Activated CD4-positive, alpha-beta T cell treated with anti-CD3 and anti-CD28 coated beads for 48 hours (primary cell): ENCODE measurements at regions not wholly inside any gene's neighbourhood (a gene's known extent, or its start where the extent isn't known, plus 50 kb on each side); places are given as distances from the start of the nearest gene placed in this dataset.

Experiments
- DNase-seq: peaks from one replicate; pipeline ENCODE4 v3.0.0-alpha.2; 2020

DNA sequence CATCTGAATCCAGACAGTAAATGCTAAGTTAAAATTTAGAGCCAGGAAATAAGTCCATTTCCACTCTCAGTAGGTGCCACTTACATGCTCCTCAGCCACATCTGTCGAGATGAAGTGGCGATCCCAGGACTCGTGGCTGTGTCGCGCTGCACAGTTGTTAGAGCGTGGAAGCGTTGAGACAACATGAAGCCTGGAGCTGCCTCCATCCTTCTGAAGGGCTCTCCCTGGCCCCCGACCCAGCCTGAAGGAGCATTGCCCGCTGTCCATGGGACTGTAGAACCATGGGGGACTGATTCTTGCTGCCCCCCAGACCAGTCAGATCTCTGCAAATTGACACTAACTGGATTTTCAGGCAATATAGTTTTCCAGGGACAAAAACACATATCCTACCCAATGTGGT, 58.9 kb downstream of the IRX1 start:
- DNase-seq: no peak

DNA sequence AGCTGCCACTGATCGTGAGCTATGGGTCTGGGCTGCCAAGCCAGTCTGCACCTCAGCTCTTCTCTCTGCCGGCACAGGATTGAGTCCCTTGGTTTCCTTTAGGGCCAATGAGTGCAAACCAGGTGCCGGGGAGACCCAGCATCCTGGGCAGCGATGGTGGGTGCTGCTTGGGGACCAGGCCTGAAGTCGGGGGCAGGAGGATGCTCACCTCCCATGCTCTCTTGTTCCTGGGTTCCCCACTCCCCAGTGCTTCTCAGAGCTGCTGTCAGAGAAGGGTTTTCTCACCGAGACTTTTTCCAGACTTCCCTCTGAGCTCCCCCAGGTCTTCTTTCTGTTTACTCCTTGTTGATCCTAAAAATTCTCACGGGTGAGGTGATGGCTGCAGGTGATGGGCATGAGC, 61.2 kb downstream of the IRX1 start:
- no peak for DNase-seq

DNA sequence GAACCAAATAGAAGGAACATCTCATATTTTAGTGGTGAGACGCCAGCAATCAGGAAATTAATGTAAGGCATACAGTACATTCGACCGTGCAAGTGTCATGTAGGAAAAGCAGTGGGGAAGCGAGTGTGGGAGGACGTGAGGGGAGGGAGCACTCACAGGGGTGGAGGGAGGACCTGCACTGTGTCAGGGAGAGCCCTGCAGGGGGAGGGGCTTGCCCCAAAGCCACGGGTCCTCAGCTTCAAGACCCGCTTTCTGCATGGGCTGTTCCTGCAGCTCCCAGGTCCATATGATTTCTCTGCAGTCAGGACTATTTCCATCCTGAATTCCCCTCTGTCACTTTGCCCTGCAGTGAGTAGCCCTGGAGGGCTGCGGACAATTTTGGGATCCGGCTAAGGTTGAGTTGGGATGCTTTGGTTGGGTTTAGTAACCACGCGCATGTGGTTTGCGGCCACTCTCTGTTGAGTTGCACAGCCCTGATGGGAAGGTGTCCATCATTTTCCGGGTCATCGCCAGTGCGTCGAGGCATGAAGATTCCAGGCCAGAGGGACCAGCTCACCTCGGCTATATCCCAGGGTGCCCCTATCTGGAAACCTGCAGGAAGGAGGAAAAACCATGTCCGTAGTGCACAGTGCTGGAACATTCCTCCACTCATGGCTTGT, 61.9 kb downstream of the IRX1 start:
- DNase-seq: no peak

DNA sequence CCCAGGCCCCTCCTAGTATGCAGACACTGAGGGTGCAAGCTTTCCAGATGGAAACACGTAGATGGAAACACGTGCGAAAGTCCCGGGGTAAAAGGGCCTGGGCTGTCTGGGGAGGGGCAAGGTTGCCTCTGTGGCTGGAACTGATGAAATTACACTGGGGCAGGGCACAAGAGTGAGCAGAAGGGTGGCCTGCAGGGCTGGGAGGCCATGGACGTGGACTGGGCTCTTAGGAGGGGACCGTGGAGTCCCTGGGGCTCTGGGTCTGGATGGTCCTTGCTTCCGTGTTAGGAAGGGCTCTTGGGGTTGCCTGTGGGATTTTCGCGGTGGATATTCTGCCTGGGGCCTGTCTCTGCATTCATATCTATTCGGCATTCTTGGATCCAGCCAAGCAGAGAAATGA, 63.3 kb downstream of the IRX1 start:
- DNase-seq: no peak

DNA sequence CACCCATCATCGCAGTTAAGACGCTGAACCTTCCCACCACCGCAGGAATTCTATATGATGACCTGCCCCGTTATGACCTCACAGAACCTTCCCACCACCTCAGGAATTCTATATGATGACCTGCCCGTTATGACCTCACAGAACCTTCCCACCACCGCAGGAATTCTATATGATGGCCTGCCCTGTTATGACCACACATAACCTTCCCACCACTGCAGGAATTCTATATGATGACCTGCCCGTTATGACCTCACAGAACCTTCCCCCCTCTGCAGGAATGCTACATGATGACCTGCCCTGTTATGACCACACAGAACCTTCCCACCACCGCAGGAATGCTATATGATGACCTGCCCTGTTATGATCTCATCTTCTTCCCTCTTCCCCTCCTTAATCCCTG, 64.3 kb downstream of the IRX1 start:
- no peak for DNase-seq

DNA sequence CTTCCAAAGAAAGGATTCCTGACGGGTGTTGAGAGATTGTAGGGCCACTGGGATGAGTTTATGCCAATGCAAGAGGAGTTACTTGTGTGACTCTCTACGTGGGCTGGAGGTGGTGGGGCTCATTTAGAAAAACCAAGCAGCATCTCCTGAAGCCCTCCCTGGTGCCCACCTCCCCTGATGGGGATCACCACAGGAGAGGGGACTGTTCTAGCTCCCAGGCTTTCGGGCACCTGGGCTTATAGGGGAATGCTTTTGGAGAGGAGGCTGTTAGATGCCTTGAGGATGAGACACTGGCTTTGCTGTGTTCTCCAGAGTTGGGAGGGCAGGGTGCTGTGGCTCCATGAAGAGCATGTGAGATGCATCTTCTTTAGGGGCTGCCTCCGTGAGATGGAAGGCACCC, 65.0 kb downstream of the IRX1 start:
- DNase-seq: no peak

DNA sequence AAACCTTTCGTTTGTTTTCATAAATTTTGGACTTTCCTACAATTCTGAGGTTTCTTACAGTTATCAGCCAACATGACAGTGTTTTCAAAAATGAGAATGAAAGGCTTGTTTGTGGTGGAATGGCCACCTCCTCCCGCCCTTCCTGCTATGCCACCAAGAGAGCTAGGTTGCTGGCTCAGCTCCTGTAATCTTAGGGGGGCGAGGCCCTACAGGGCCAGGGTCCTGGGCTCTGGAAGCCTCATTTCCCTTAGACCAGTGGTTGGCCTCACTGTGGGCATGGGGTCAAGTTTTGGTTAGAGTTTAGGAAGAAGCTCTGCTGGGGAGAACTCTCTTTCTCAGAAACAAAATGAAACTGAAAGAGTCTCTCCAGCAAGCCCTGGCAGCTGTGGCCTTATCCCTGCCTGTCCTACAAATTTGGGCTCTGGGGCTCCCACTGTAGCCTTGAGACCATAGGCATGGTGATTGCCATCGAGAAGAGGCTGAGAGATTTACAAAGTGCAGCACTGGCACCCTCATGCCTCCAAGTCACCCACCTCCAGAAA, 66.2 kb downstream of the IRX1 start:
- no peak for DNase-seq

DNA sequence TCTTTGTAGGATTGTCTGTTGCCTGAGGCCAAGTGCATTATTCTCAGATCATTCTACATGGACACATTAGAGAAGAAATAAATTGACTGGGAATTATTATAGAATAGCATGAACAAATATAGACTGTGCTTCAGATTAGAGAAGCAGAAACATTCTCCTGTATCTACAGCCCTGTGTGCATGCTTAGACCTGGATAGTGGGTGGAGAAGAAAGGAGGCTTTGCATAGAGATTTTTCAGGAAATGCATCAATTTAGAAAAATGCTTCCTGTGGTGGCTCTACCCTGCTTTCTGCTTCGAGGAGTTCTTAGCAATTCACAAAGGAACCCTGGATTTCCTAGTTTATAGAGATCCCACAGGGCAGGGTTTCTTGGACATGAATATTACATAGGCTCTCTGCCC, 66.7 kb downstream of the IRX1 start:
- no peak for DNase-seq

DNA sequence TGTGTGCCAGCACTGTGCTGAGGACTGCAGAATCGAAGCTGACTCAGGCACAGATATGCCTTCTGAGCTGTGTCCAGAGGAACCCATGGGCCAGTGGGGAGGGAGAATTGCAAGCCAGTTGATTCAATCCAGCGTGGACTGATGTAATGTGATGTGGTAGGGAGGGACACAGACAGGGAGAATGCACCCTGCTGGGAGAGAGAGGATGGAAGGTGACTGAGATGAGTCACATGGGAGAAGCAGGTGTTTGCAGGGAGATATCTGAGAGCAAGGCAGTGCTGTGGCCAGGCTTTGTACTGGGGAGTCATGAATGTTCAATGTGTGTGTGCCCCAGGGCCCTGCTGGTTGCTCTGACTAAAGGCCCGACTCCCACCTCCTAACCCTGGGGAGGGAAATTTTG, 75.7 kb downstream of the IRX1 start:
- no peak for DNase-seq

DNA sequence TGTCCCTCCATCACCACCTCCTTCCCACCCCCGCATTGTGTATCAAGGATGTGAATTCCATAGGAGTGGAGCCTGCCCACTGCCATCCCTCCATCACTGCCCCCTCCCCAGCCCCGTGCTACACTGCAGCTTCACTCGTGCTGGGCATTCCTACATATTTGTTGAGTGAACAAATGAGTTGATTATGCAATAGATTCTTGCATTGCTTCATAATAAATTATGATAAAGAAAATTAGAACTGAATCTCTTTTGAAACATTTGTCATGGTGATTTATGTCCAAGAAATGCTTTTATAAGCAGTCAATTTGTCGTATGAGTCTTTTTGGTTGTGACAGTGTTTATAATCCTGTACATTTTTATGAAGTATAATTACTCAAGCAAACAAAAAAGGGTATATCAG, 83.2 kb downstream of the IRX1 start:
- DNase-seq: no peak

DNA sequence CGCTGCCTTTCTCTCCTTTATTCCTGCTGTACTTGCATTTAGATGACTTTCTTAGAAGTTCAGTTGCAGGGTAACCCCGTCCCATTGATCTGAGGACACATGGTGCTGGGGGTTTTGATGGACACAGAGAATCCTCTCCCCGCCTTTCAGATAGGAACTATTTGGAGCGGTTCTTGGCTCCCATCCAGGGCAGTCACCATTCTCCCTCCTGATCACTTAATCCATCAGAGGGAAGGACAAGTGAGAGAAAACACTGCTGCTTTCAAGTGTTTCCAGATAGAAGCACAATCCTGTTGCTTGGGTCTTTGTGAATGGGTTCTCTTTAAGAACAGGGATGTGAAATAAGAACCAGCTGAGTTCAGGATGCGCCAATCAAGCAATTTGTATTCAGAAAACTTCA, 85.2 kb downstream of the IRX1 start:
- no peak for DNase-seq

DNA sequence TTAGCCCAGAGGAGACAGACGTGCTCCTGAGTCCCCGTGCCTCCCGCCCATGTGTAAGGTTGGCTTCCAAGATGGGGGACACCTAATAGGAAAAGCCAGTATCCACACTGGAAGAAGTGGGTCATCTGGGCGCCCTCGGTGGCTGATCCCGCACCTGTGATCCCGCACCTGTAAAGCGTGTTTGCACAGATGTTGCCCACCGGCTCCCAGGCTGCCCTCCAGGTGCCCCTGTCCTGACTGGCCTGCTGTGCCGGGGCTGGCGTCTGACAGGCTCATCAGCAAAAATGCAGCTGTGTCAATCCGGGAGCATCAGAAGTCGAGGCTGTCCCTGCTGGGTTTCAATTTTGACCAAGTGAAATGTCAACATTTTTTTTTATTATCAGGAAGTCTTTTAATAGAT, 88.5 kb downstream of the IRX1 start:
- DNase-seq: no peak

DNA sequence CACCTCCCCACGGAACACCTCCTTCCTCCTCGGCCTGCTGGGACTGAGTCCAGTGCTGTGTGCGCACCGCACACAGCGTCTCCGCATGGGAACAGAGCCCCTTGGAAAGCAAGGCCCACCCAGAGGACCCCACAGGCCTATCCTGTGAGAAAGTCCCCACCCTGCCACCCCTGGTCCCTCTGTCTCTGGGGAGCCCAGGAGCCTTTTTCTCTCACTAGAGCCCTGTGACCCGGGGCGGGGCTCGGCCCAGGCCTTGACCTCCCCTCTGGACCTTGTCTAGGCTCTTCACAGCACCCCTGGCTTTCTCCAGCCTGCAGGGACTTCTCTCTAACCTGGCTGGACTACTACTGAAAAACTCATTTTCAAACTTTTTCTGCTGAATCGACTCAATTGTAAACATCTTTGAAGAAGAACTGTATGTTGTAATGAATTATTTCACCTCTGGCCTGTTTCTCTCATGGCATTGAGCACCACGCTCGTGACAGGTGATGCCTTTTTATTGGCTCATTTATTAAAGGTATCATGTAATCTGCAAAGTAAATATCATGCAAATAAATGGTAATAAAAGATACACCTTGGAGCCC, 89.2 kb downstream of the IRX1 start:
- no peak for DNase-seq

DNA sequence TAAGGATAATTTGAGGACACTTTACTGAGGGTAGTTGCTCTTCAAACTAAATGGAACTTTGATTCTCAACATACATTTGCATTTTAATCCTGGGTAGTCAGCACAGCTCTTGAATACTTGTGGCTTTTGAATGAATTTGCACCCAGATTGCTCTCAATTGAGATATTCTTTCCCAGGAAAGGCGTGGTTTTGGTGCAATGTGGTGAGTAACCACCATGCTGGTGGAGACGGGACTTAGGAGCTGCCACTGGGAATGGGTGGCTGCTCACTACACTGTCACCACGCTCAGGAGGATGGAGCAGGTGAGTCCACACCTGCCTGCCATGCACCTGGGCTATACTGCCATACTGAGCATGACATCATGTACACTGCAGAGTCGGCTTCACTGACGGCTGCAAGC, 99.2 kb downstream of the IRX1 start:
- no peak for DNase-seq

DNA sequence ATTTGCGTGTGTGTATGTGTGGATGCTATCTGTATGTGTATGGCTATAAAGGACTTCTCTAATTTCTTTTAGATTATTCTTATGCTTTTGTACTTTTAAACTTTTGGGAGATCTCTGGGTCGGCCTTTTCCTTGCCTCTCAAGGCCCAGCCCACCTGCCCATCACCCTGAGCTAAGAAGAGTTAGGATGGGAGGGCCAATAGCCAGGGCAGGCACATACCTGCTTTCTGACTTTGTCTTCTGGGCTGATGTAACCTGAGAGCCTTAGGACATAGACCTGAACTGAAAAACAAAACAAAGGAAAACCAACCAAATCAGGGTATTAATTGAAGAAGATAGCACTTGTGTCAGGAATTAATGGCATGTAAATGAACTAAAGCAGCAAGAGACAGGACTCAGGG, 100.2 kb downstream of the IRX1 start:
- DNase-seq: no peak

DNA sequence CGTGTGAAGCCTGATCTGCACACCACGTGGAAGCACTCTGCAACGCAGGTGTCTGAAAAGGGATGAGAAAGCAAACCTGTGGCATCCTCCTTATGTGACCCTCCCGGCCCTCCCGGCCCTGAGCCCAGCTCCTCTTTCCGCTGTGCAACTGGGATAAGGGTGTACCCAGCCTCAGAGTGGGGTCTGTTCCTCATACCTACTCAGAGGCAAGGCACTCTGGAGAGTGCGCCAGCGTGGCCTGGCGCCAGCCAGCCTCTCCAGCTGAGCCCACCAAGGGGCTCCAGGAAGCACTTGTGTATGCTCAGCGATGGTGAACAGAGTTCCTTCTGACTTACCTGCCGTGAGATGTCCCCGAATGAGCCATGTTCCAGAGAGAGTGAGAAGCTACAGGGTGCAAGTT, 102.8 kb downstream of the IRX1 start:
- no peak for DNase-seq

DNA sequence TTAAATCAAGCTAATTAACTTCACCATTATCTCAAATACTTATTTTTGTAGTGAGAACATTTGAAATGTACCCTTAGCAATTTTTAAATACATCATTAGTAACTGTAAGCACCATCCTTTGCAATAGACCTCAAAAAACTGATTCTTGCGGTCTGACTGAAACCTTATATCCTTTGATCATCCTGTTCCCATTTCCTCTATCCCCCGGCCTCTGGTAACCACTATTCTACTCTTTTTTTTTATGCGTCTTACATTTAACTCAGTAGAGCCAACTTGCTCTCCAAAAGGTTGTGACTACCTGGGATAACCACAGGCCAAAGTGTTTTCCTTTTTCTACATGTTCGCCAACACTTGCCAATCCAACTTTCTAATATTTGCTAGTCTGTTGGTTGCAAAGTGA, 106.1 kb downstream of the IRX1 start:
- DNase-seq: no peak

DNA sequence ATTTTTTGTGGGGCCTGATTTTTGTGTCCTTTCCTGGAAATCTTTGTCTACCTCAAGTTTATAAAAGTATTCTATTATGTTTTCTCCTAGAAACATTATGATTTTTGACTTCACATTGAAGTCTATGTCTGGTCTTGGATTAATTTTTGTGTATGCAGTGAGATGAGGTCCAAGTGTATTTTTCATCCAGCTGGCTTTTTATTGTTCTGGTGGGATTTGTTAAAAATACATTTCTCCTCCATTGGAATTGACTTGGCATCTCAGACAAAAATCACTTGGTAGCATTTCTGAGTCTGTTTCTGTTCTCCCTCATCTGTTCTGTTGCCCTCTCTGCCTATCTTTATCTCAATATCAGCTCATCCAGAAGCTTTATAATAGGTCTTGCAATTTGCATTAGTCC, 109.0 kb downstream of the IRX1 start:
- no peak for DNase-seq

DNA sequence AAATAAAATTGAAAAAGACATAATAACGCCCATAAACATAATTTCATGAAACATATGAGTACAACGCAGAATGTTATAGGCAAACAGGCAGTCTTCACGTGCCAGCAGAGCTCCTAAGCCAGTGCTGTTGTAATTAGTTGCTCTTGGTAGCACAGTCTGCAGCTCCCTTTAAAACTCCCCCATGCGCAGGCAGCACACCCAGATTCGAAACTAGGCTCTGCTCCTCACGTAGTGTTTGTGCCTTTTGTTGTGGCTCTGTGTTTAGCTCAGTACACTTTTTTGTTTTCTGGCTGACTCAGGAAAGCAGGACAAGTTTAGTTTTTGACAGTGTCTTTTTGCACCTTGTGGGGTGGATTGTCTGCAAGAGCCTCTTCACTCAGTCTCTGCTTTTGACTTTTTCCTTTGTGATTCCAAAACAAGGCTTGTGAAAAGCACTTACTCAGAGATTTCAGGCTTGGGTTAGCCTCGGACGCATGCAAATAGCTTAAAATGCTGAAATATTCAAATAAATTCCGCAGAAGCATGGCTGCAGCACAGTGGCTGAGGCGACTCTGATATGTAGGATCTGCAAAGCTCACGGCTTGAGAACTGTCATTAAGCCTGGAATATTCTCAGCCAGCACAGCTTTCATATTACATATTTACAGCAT, 113.6 kb downstream of the IRX1 start:
- no peak for DNase-seq

DNA sequence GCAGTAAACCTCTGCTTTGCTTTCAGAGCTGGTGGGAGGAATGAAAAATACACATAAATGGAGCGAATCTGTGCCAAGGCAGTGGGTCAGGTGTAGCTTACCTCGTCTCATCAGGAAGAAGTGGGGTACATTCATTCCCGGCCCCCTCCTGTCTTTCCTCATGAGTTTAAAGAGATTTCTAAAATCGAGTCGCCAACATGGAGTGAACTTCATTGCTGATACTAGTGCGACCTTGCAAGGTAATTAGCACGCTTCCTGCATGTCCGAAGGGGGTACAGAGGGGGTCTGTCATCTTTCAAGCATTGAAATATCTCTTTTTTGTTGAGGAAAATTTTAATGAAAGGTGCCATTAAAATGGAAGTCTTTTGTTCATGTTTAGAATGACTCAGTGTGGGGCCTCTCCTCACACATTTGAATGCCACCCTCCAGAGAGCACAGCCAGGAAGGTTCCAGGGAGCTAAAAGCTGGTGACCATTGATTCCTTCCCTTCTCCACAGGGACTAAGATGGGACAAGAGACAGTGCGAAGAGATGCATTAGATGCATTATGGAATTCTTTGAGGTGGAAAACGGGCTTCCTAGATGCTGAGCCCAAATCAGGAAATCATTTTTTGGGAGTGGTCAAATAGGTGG, 114.2 kb downstream of the IRX1 start:
- DNase-seq: no peak

DNA sequence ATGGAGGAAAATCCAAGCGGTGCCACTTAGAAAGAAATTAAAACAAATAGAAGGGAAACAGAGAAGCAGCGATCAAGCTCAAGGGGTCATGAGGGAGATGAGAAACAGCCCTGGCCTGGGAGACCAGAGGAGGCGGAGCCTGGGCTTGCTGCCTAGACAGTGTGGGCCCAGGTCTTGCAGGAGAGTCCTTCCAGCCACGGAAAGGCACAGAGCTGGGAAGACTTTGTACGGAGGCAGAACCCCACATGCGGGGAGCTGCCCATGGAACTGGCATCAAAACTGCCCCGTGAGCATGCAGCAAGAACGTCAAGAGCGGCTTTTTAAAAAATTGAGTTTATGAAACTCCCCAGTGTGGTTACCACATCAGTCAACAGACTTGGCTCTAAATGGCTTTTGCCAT, 119.4 kb downstream of the IRX1 start:
- no peak for DNase-seq

DNA sequence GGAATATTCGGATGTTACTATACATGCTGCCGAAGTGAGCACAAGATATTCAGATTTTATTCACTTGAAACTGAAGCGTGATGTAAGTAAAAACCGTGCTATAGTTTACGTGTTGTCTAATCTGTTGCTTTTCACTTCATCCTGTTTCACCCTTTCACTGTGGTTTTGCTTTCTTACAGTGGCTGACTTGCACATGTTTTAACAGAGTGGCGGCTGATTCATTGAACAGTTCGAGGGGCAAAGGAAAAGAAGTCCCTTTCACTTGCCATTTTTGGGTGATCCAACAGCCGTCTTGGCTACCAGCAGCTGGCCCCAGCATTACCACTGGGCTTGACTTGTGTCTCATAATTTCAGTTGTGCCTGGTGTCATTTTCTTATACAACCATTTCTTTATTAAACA, 134.0 kb downstream of the IRX1 start:
- no peak for DNase-seq

DNA sequence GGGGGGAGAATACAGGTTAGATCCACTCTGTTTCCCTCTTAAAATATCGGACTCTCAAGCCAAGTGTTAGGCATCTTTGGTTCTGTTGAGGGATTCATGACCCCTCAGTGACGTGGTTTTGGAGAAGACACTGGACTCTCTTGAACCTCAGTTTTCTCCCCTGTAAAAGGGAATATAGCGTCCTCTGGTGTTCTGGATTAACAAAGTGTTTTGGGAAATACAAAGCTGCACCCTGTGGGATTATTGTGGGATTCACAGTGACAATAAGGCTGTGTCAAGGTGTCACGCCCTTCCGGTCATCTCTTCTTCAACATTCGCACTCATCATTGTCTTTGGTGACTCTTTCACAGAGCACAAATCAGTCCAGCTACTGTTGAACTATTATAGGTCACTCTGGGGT, 139.0 kb downstream of the IRX1 start:
- no peak for DNase-seq

DNA sequence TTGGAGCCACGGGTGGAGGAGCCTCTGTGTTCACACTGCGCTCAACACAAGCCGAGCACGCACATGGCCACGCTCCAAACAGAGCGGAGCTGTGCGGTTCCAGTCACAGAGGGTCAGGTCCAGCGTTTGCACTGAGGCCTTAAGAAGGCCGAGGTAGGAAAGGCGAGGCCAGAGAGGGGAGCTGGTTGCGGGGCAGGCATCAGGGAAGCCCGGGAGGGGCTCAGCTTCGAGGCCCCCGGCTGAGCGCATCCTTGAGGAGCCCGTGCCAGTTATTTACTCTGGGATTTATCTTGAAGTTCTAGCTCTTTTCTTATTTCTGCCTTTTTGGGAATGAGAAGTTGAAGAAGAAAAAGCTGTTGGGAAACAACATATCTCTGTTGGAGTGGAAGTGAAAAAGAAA, 140.8 kb downstream of the IRX1 start:
- no peak for DNase-seq
